ENCODE measurements at regions not wholly inside any gene's neighbourhood (a gene's known extent, or its start where the extent isn't known, plus 50 kb on each side); places are given as distances from the start of the nearest gene placed in this dataset.
"Not testable (repeated sequence)": the region's sequence is repeated elsewhere in the genome, so short reads cannot be mapped to it uniquely, and the experiment has no call there.

DNA sequence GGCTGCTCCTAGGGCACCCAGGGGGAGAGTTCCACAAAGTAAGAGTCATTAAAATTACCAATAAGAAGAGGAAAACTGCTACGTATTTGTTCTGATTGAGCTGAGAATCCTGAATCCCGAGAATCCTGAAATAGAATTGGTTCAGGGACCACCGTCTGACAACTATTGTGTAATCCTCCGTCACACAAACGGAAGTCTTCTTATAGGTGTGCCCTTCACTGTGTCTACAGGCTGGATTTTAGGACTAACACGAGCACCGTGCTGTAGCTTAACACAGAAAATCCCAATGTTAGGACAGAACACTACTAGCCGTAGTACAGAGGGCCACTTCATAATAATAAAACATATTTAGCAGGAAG lies 50.6 kb upstream of the RNF182 start:
- Histone ChIP-seq H3K36me3 (ENCODE audit: low read depth) (no peaks in the 10 kb centered on the region), H3K4me3 (no peak overlapping the region), H3K9me3 (no peaks in the 10 kb centered on the region), H3K4me1 (ENCODE audit: low read depth) (peaks cover 10% of the 10 kb centered on the region)
- TF ChIP-seq, protein P1, sequence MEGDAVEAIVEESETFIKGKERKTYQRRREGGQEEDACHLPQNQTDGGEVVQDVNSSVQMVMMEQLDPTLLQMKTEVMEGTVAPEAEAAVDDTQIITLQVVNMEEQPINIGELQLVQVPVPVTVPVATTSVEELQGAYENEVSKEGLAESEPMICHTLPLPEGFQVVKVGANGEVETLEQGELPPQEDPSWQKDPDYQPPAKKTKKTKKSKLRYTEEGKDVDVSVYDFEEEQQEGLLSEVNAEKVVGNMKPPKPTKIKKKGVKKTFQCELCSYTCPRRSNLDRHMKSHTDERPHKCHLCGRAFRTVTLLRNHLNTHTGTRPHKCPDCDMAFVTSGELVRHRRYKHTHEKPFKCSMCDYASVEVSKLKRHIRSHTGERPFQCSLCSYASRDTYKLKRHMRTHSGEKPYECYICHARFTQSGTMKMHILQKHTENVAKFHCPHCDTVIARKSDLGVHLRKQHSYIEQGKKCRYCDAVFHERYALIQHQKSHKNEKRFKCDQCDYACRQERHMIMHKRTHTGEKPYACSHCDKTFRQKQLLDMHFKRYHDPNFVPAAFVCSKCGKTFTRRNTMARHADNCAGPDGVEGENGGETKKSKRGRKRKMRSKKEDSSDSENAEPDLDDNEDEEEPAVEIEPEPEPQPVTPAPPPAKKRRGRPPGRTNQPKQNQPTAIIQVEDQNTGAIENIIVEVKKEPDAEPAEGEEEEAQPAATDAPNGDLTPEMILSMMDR (IDR thresholded peaks at IDR 0.05): no peak
- DNase-seq (no peak), ATAC-seq (peak; percentile 46)
- intact Hi-C loops (cut with DNase I, micrococcal nuclease): no loop called here

DNA sequence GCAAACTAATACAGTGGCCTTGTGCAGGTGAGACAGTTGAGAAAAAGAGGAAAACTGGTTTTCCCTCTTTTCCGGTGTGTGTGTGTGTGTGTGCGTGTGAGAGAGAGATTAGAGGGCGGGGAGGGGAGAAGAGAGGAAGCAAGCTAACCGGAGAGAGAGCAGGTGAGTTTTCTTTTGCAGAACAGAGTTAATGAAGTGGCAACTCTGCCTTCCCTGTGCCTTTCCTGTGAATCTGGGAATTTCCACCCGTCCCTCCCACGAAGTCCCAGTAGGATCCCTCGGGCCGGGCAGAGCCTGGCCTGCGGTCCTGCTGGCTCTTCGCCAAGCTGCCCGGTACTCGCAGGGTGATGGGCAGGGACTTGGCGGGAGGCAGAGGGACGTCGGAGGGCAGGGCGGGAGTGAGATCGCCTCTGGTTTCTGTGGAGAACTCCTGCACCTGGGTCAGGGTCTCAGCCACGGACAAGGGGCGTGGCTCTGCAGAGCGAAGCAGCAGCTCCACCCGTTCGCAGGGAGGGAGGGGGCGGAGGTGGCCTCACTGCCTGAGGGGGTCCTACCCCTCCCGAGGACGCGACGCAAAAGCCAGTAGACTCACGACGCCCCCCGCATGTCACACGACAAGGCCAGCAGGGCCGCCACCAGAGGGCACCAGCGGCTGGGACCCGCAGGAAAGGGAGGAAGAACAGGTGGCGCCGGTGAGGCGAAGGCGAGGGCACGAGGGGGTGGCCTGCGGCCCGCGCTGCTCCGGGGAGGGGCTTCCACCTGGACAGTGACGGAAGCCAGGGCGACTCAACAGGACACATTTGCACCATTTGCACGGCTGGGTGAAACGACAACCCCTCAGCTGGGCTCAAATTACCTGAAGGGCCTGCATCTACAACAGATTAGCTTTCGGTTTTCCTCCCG lies 51.2 kb upstream of the RNF182 start:
- intact Hi-C loops (cut with DNase I, micrococcal nuclease): no loop called here
- peaks cover 10% of the 10 kb centered on the region for H3K4me1 ChIP-seq (ENCODE audit: low read depth)
- ATAC-seq: peak; percentile 97
- peak; percentile 82 to 87 (median 83) for DNase-seq
- no peaks in the 10 kb centered on the region for H3K36me3 ChIP-seq (ENCODE audit: low read depth)
- TF ChIP-seq, protein P1 (IDR thresholded peaks at IDR 0.05): peak; percentile 57
- H3K4me3 ChIP-seq: no peak overlapping the region
- no peaks in the 10 kb centered on the region for H3K9me3 ChIP-seq

DNA sequence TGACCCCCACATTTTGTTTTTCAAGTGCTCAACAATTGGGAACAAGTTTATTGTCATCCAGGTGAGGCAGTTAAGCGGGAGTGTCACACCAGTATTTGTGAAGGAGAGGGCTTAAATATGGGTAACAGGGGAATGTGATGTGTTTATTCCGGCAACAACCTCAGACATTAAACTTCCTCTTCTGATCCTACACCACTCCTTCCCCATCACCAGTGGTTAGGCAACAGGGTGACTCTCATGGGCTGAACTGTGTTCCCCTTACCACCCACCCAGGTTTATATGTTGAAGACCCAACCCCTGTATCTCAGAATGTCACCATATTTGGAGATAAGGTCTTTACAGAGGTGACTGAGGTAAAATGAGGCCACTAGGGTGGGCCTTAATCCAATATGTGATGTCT lies 52.1 kb upstream of the RNF182 start:
- ATAC-seq (peak; percentile 21), DNase-seq (no peak)
- intact Hi-C loops (cut with DNase I, micrococcal nuclease): no loop called here
- no peaks in the 10 kb centered on the region for H3K9me3 ChIP-seq
- no peaks in the 10 kb centered on the region for H3K36me3 ChIP-seq (ENCODE audit: low read depth)
- TF ChIP-seq, protein P1 (IDR thresholded peaks at IDR 0.05): no peak
- H3K4me1 ChIP-seq (ENCODE audit: low read depth): peaks cover 10% of the 10 kb centered on the region
- H3K4me3 ChIP-seq: no peak overlapping the region

DNA sequence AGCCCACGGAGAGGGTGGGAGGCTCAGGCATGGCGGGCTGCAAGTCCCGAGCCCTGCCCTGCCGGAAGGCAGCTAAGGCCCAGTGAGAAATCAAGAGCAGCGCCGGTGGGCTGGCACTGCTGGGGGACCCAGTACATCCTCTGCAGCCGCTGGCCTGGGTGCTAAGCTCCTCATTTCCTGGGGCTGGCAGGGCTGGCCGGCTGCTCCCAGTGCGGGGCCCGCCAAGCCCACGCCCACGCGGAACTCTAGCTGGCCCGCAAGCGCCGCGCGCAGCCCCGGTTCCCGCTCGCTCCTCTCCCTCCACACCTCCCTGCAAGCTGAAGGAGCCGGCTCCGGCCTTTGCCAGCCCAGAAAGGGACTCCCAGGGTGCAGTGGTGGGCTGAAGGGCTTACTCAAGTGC lies 52.7 kb upstream of the RNF182 start:
- H3K4me1 ChIP-seq (ENCODE audit: low read depth); H3K9me3 ChIP-seq; H3K36me3 ChIP-seq (ENCODE audit: low read depth); H3K4me3 ChIP-seq; ATAC-seq; intact Hi-C loops (cut with DNase I, micrococcal nuclease): not testable (repeated sequence)
- DNase-seq: peak in 1 of 3 donors; percentile 44

DNA sequence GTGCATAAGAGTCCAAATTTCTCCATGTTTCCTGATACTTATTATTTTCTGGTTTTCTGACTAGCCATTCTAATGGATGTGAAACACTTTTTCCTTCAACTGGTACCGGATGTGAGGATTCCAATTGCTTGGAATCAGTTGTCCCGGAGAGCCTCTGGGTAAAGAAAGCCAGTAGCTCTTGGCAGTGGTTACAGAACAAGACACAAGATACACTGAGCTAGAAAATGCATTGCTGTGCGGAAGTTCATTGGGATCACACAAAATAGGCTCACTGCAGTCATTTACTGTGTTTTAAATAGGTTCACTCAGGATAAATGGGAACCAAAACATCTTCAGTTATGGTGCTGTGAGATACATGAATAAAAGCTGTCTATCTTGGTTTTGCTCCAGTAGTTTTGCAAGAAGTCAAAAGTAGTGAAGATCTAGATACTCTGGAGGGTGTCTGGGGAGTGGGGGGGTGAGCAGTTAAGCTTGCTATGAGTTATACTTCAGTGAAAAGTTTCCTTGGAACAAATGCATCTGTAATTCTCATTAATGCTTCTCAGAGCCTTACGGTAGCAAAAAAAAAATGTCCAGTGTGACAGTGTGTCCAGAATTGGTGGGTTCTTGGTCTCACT lies 54.4 kb upstream of the RNF182 start:
- Histone ChIP-seq H3K9me3 (no peaks in the 10 kb centered on the region), H3K4me3 (no peak overlapping the region), H3K4me1 (ENCODE audit: low read depth) (peaks cover 10% of the 10 kb centered on the region), H3K36me3 (ENCODE audit: low read depth) (no peaks in the 10 kb centered on the region)
- ATAC-seq (no peak), DNase-seq (no peak)
- intact Hi-C loops (cut with DNase I, micrococcal nuclease): no loop called here
- TF ChIP-seq, protein P1 (IDR thresholded peaks at IDR 0.05): no peak

DNA sequence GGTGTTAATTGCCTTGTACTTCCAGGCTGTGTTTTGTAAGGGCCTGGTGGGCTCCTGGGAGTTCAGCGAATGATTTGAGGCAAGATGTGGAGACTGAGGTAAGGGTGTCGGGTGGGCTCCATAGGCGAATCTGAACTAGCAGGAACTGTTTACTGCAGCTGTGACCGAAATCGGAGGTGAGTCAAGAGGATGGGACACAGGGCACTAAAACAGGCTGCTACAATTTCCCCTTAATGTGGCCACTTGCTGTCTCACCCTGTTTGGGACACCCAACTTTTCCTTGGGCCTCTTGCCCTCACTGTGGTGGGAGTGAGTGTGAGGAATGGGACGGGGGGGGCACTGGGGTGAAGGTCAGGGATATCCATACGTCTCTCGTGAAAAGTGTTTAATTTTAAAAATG lies 53.9 kb upstream of the MCUR1 start:
- Histone ChIP-seq H3K4me3 (no peak overlapping the region), H3K4me1 (ENCODE audit: low read depth) (no peaks in the 10 kb centered on the region), H3K9me3 (no peaks in the 10 kb centered on the region), H3K36me3 (ENCODE audit: low read depth) (no peaks in the 10 kb centered on the region)
- intact Hi-C loops (cut with DNase I, micrococcal nuclease): no loop called here
- TF ChIP-seq, protein P1 (IDR thresholded peaks at IDR 0.05): no peak
- DNase-seq (no peak), ATAC-seq (no peak)

Data from mucosa of descending colon (tissue), 3 donors.